GM10266 (cell line): ENCODE measurements at regions not wholly inside any gene's neighbourhood (a gene's known extent, or its start where the extent isn't known, plus 50 kb on each side); places are given as distances from the start of the nearest gene placed in this dataset.
A peak's percentile ranks its signal among the peaks of the same experiment; 100 is the strongest.
"Not testable (repeated sequence)": the region's sequence is repeated elsewhere in the genome, so short reads cannot be mapped to it uniquely, and the experiment has no call there.

Experiments used
- DNase-seq: peaks from one replicate; pipeline ENCODE4 v3.0.0; 2012; ENCODE audit errors: extremely low spot score
- CTCF ChIP-seq: IDR thresholded peaks from 2 replicates; pipeline ENCODE4 v1.5.1; 2012; ENCODE audit warnings: mild to moderate bottlenecking, low read depth; ENCODE audit not compliant: control insufficient read depth, insufficient read depth; ENCODE audit errors: missing control alignments

GRCh38 chr3:78338405-78338804 is 1298.5 kb downstream of the ROBO2 start:
- TF ChIP-seq CTCF, result no peak
- DNase-seq, result peak; percentile 27

- DNase-seq, result no peak
- no peak for TF ChIP-seq CTCF
These were observed 1303.3 kb downstream of the ROBO2 start for GRCh38 chr3:78343221-78343620.

- not testable (repeated sequence) for DNase-seq
These were observed 1304.4 kb downstream of the ROBO2 start for GRCh38 chr3:78344267-78344666.

GRCh38 chr3:78344918-78345317 is 1305.0 kb downstream of the ROBO2 start:
- DNase-seq, result no peak

GRCh38 chr3:78347176-78347575 is 1307.3 kb downstream of the ROBO2 start:
- DNase-seq, result no peak
- TF ChIP-seq CTCF, result no peak

More at GRCh38 chr3:78344918-78345317, 1305.0 kb downstream of the ROBO2 start:
- TF ChIP-seq CTCF, result no peak

- no peak for DNase-seq
- TF ChIP-seq CTCF, result no peak
These were observed 1308.8 kb downstream of the ROBO2 start for GRCh38 chr3:78348664-78349063.

- DNase-seq, result no peak
- TF ChIP-seq CTCF, result no peak
These were observed 1309.7 kb downstream of the ROBO2 start for GRCh38 chr3:78349571-78349970.

- TF ChIP-seq CTCF, result no peak
- no peak for DNase-seq
These were observed 1311.4 kb downstream of the ROBO2 start for GRCh38 chr3:78351334-78351733.
